ENCODE measurements at regions not wholly inside any gene's neighbourhood (a gene's known extent, or its start where the extent isn't known, plus 50 kb on each side); places are given as distances from the start of the nearest gene placed in this dataset.

- DNase-seq: no peak
- H3K9me3 ChIP-seq: no peaks in the 10 kb centered on the region
- intact Hi-C loops (cut with DNase I): no loop called here
- H3K27ac ChIP-seq: no peak overlapping the region
- peaks cover 0 to 25% of the 10 kb centered on the region in 2 donors for H3K4me1 ChIP-seq
- H3K36me3 ChIP-seq: no peaks in the 10 kb centered on the region
- H3K27me3 ChIP-seq: no peaks in the 10 kb centered on the region
- no peak for ATAC-seq
- TF ChIP-seq, protein P1, sequence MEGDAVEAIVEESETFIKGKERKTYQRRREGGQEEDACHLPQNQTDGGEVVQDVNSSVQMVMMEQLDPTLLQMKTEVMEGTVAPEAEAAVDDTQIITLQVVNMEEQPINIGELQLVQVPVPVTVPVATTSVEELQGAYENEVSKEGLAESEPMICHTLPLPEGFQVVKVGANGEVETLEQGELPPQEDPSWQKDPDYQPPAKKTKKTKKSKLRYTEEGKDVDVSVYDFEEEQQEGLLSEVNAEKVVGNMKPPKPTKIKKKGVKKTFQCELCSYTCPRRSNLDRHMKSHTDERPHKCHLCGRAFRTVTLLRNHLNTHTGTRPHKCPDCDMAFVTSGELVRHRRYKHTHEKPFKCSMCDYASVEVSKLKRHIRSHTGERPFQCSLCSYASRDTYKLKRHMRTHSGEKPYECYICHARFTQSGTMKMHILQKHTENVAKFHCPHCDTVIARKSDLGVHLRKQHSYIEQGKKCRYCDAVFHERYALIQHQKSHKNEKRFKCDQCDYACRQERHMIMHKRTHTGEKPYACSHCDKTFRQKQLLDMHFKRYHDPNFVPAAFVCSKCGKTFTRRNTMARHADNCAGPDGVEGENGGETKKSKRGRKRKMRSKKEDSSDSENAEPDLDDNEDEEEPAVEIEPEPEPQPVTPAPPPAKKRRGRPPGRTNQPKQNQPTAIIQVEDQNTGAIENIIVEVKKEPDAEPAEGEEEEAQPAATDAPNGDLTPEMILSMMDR (IDR thresholded peaks at IDR 0.05): no peak
- no peak overlapping the region for H3K4me3 ChIP-seq
Measured at GRCh38 chr15:66863390-66864085, 161.5 kb downstream of the SMAD6 start.

DNA sequence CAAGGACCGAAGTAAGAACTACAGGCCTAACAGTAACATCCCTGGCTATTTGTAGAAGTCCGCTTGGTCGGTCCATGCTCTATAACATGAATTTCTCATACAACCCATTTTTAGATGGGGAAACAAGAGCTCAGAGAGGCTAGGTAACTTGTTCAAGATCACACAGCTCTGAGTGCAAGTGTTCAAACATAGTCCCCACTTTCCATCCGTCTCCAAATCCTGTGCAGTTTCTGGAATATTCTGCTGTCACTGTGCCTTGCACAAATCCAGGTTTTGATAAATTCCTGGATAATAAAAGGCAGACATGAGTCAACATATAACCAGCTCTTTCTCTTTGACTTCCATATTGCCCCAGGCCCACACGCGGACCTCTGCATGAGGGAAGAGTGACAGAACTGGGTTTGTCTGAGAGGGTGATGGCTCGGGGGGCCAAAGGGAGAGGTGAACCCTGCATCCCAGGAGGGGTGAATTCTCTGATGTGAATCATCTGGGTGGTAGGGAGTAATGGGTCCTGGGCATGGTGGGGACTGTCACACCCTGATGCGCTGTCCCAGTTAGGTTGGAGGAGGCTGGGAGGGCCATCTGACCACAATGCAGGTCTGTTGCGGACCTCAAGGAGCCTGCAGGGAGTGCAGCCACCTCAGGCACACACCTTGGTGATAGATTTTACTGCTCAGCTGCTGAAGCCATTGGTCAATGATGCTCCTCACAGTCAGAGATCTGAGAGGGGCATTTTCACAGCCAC is 162.2 kb downstream of the SMAD6 start:
- TF ChIP-seq, protein P1 (IDR thresholded peaks at IDR 0.05): no peak
- Histone ChIP-seq H3K9me3 (no peaks in the 10 kb centered on the region), H3K4me1 (peaks cover 0 to 25% of the 10 kb centered on the region in 2 donors), H3K4me3 (no peak overlapping the region), H3K27ac (no peak overlapping the region), H3K36me3 (no peaks in the 10 kb centered on the region), H3K27me3 (no peaks in the 10 kb centered on the region)
- DNase-seq (no peak), ATAC-seq (no peak)
- intact Hi-C loops (cut with DNase I): no loop called here

GRCh38 chr15:66864871-66865281 is 162.8 kb downstream of the SMAD6 start:
- TF ChIP-seq, protein P1 (IDR thresholded peaks at IDR 0.05): no peak
- Histone ChIP-seq H3K36me3 (no peaks in the 10 kb centered on the region), H3K4me3 (no peak overlapping the region), H3K27ac (no peak overlapping the region), H3K9me3 (no peaks in the 10 kb centered on the region), H3K4me1 (peaks cover 0 to 25% of the 10 kb centered on the region in 2 donors), H3K27me3 (no peaks in the 10 kb centered on the region)
- no peak for ATAC-seq
- intact Hi-C loops (cut with DNase I): no loop called here
- no peak for DNase-seq

- Histone ChIP-seq H3K36me3 (no peaks in the 10 kb centered on the region), H3K27me3 (no peaks in the 10 kb centered on the region), H3K4me1 (peaks cover 0 to 25% of the 10 kb centered on the region in 2 donors), H3K27ac (peak overlapping the region in 1 of 2 donors; percentile 13), H3K4me3 (no peak overlapping the region), H3K9me3 (no peaks in the 10 kb centered on the region)
- intact Hi-C loops (cut with DNase I): no loop called here
- TF ChIP-seq, protein P1 (IDR thresholded peaks at IDR 0.05): no peak
- ATAC-seq: peak; percentile 66
- peak in 3 of 4 donors; percentile 49 to 80 (median 69) for DNase-seq
Measured at GRCh38 chr15:66865622-66866611, 163.9 kb downstream of the SMAD6 start.
